Peyer's patch (tissue), 4 donors: ENCODE measurements at regions not wholly inside any gene's neighbourhood (a gene's known extent, or its start where the extent isn't known, plus 50 kb on each side); places are given as distances from the start of the nearest gene placed in this dataset.

Experiments
- POLR2A ChIP-seq, 2 donors: fragments of 450-650 bp; IDR thresholded peaks; one replicate each; pipeline ENCODE4 v1.5.1; 2017; ENCODE audit warnings: antibody characterized with exemption in 2 of 2, mild to moderate bottlenecking in 2 of 2, moderate library complexity in 2 of 2
- TF ChIP-seq, protein P1 (sequence below), 6 experiments: fragments of 450-650 bp in 4 of 6; fragments of 200-600 bp in 2 of 6; sonication (generic) in 1 of 6; IDR thresholded peaks; one replicate each; pipeline ENCODE4 v1.5.1; 2017 to 2019; ENCODE audit warnings: antibody characterized with exemption in 6 of 6, mild to moderate bottlenecking in 3 of 6, moderate library complexity in 1 of 6

DNA sequence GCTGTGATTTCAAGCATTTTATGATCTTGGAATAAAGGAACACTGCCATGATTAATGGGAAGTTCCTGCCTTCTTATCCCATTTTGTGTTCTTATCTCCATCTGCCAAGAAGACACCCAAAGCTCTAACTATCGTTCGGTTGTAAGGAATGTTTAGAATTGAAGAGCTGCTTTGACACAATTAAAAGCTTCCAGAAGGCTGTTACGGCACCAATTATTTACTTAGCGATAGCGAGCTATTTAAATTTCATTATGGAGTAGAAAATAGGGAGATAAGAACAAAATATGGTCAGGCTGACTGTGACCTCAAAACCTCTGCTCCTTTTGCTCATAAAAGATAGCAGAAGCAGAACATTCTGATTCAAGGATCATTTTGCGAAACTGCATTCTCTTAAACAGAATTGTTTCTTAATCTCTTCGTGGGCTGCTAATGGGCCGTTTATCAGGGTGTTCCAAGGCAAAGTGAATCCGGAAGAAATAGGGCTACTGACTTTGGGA, 101.6 kb downstream of the SLC4A3 start:
- TF ChIP-seq, protein P1, sequence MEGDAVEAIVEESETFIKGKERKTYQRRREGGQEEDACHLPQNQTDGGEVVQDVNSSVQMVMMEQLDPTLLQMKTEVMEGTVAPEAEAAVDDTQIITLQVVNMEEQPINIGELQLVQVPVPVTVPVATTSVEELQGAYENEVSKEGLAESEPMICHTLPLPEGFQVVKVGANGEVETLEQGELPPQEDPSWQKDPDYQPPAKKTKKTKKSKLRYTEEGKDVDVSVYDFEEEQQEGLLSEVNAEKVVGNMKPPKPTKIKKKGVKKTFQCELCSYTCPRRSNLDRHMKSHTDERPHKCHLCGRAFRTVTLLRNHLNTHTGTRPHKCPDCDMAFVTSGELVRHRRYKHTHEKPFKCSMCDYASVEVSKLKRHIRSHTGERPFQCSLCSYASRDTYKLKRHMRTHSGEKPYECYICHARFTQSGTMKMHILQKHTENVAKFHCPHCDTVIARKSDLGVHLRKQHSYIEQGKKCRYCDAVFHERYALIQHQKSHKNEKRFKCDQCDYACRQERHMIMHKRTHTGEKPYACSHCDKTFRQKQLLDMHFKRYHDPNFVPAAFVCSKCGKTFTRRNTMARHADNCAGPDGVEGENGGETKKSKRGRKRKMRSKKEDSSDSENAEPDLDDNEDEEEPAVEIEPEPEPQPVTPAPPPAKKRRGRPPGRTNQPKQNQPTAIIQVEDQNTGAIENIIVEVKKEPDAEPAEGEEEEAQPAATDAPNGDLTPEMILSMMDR (IDR thresholded peaks at IDR 0.05), result no peak
- TF ChIP-seq POLR2A (IDR thresholded peaks at IDR 0.05), result no peak
